Neural cell (in vitro differentiated cells): ENCODE measurements at regions not wholly inside any gene's neighbourhood (a gene's known extent, or its start where the extent isn't known, plus 50 kb on each side); places are given as distances from the start of the nearest gene placed in this dataset.
A peak's percentile ranks its signal among the peaks of the same experiment; 100 is the strongest.

Experiments used
- H2AFZ ChIP-seq: fragments of 200-600, 300-800 bp; sonication (generic), shearing (Covaris generic); 2 replicates; pipeline ENCODE4 v1.6.0; 2014; ENCODE audit warnings: low read depth, mild to moderate bottlenecking, antibody characterized with exemption, low read length, moderate library complexity
- H3F3A ChIP-seq: fragments of 200-600 bp; shearing (Covaris generic); 2 replicates; pipeline ENCODE4 v1.6.1; 2016; ENCODE audit warnings: mild to moderate bottlenecking, moderate library complexity, mixed read lengths, antibody characterized with exemption, low read length; ENCODE audit not compliant: insufficient read depth, poor library complexity, severe bottlenecking
- H3K27ac ChIP-seq: fragments of 200-600, 300-800 bp; sonication (generic), shearing (Covaris generic); 2 replicates; pipeline ENCODE4 v1.5.1; 2014; ENCODE audit warnings: mild to moderate bottlenecking, low read length, moderate library complexity
- H3K27me3 ChIP-seq: fragments of 300-800, 200-600 bp; sonication (generic), shearing (Covaris generic); 2 replicates; pipeline ENCODE4 v1.6.0; 2014; ENCODE audit warnings: mild to moderate bottlenecking, low read depth, low read length, moderate library complexity; ENCODE audit not compliant: insufficient read depth
- H3K36me3 ChIP-seq: fragments of 300-800, 200-600 bp; sonication (generic), shearing (Covaris generic); 2 replicates; pipeline ENCODE4 v1.5.1; 2014; ENCODE audit warnings: mild to moderate bottlenecking, antibody characterized with exemption, low read length, moderate library complexity; ENCODE audit not compliant: insufficient read depth
- H3K4me2 ChIP-seq: fragments of 300-800, 200-600 bp; sonication (generic), shearing (Covaris generic); 2 replicates; pipeline ENCODE4 v1.6.0; 2014; ENCODE audit warnings: mild to moderate bottlenecking, low read length
- H3K4me3 ChIP-seq: fragments of 300-800, 200-600 bp; sonication (generic), shearing (Covaris generic); 2 replicates; pipeline ENCODE4 v1.5.1; 2014; ENCODE audit warnings: mild to moderate bottlenecking, low read length, moderate library complexity
- H3K79me2 ChIP-seq: fragments of 200-600 bp; shearing (Covaris generic); replicated peaks from 2 replicates; pipeline ENCODE4 v1.6.0; 2014; ENCODE audit warnings: mild to moderate bottlenecking, low read length, moderate library complexity; ENCODE audit not compliant: insufficient read depth
- H3K9ac ChIP-seq: fragments of 300-800, 200-600 bp; sonication (generic), shearing (Covaris generic); 2 replicates; pipeline ENCODE4 v1.6.1; 2016; ENCODE audit warnings: mild to moderate bottlenecking, low read length, mixed read lengths
- H3K9me2 ChIP-seq: fragments of 200-600 bp; shearing (Covaris generic); 2 replicates; pipeline ENCODE4 v1.6.1; 2016; ENCODE audit warnings: mild to moderate bottlenecking, low read length, mixed read lengths; ENCODE audit not compliant: insufficient read depth
- H3K9me3 ChIP-seq: fragments of 200-600, 300-800 bp; sonication (generic), shearing (Covaris generic); 2 replicates; pipeline ENCODE4 v1.6.1; 2016; ENCODE audit warnings: mild to moderate bottlenecking, mixed run types, low read length, moderate library complexity, mixed read lengths
- H4K20me1 ChIP-seq: fragments of 200-600 bp; shearing (Covaris generic); 2 replicates; pipeline ENCODE4 v1.6.1; 2016; ENCODE audit warnings: mild to moderate bottlenecking, mixed run types; ENCODE audit not compliant: insufficient read depth
- EP300 ChIP-seq: fragments of 450-650 bp; conservative IDR thresholded peaks from 2 replicates; pipeline ENCODE4 v1.6.1; 2014; ENCODE audit warnings: antibody characterized with exemption, mild to moderate bottlenecking, moderate library complexity; ENCODE audit not compliant: poor library complexity, severe bottlenecking
- EZH2 ChIP-seq: fragments of 200-600, 300-800 bp; shearing (Covaris generic), sonication (generic); IDR thresholded peaks from 2 replicates; pipeline ENCODE4 v1.6.1; 2014; ENCODE audit warnings: antibody characterized with exemption, low read length, borderline replicate concordance, mild to moderate bottlenecking; ENCODE audit not compliant: insufficient read depth, poor library complexity, severe bottlenecking
- MXI1 ChIP-seq: fragments of 450-650 bp; conservative IDR thresholded peaks from 2 replicates; pipeline ENCODE4 v1.6.1; 2014; ENCODE audit warnings: antibody characterized with exemption, mild to moderate bottlenecking; ENCODE audit not compliant: poor library complexity, severe bottlenecking
- POLR2AphosphoS5 ChIP-seq: IDR thresholded peaks from 2 replicates; pipeline ENCODE4 v1.6.1; 2012
- RAD21 ChIP-seq: fragments of 450-650 bp; conservative IDR thresholded peaks from 2 replicates; pipeline ENCODE4 v1.6.1; 2014; ENCODE audit warnings: antibody characterized with exemption, mild to moderate bottlenecking, moderate library complexity
- TAF1 ChIP-seq: IDR thresholded peaks from 2 replicates; pipeline ENCODE4 v1.6.1; 2012; ENCODE audit warnings: low read depth
- TF ChIP-seq, protein P1 (sequence below): fragments of 450-650 bp; IDR thresholded peaks from 2 replicates; pipeline ENCODE4 v1.5.1; 2014; ENCODE audit warnings: antibody characterized with exemption, mild to moderate bottlenecking, moderate library complexity; ENCODE audit not compliant: poor library complexity, severe bottlenecking
- TF ChIP-seq, protein P2 (sequence below): IDR thresholded peaks from 2 replicates; pipeline ENCODE4 v1.6.1; 2012; ENCODE audit warnings: borderline replicate concordance

DNA sequence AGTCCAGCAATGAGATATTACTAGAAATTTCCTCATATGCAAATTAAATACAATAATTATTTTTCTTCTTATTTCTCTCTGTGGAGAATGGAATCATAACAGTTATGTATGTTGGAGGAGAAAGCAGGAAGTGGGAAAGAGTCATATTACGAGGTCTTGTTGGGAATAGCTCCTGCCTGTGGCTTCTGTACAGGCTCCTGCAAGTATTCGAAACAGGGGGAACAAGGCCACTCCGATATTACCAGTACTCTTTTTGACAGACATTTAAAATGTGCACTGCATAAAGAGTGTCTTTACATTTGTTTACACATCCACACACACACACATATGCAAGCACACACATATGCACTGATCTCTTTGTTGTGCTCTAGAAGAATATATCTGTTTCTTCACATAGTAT, 812.0 kb upstream of the ZNF608 start:
- Histone ChIP-seq H3K9ac (no peak overlapping the region), H3K4me2 (no peak overlapping the region), H3K79me2 (no peaks in the 10 kb centered on the region), H3K4me3 (no peak overlapping the region), H3K9me2 (no peaks in the 10 kb centered on the region), H3K27ac (peak overlapping the region; percentile 45), H3K9me3 (no peaks in the 10 kb centered on the region), H3F3A (no peaks in the 10 kb centered on the region), H4K20me1 (no peaks in the 10 kb centered on the region), H3K27me3 (no peaks in the 10 kb centered on the region), H3K36me3 (no peaks in the 10 kb centered on the region), H2AFZ (no peak overlapping the region)
- no peak for TF ChIP-seq EP300
- TF ChIP-seq, protein P1, sequence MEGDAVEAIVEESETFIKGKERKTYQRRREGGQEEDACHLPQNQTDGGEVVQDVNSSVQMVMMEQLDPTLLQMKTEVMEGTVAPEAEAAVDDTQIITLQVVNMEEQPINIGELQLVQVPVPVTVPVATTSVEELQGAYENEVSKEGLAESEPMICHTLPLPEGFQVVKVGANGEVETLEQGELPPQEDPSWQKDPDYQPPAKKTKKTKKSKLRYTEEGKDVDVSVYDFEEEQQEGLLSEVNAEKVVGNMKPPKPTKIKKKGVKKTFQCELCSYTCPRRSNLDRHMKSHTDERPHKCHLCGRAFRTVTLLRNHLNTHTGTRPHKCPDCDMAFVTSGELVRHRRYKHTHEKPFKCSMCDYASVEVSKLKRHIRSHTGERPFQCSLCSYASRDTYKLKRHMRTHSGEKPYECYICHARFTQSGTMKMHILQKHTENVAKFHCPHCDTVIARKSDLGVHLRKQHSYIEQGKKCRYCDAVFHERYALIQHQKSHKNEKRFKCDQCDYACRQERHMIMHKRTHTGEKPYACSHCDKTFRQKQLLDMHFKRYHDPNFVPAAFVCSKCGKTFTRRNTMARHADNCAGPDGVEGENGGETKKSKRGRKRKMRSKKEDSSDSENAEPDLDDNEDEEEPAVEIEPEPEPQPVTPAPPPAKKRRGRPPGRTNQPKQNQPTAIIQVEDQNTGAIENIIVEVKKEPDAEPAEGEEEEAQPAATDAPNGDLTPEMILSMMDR: no peak
- TF ChIP-seq RAD21: no peak
- TF ChIP-seq, protein P2, sequence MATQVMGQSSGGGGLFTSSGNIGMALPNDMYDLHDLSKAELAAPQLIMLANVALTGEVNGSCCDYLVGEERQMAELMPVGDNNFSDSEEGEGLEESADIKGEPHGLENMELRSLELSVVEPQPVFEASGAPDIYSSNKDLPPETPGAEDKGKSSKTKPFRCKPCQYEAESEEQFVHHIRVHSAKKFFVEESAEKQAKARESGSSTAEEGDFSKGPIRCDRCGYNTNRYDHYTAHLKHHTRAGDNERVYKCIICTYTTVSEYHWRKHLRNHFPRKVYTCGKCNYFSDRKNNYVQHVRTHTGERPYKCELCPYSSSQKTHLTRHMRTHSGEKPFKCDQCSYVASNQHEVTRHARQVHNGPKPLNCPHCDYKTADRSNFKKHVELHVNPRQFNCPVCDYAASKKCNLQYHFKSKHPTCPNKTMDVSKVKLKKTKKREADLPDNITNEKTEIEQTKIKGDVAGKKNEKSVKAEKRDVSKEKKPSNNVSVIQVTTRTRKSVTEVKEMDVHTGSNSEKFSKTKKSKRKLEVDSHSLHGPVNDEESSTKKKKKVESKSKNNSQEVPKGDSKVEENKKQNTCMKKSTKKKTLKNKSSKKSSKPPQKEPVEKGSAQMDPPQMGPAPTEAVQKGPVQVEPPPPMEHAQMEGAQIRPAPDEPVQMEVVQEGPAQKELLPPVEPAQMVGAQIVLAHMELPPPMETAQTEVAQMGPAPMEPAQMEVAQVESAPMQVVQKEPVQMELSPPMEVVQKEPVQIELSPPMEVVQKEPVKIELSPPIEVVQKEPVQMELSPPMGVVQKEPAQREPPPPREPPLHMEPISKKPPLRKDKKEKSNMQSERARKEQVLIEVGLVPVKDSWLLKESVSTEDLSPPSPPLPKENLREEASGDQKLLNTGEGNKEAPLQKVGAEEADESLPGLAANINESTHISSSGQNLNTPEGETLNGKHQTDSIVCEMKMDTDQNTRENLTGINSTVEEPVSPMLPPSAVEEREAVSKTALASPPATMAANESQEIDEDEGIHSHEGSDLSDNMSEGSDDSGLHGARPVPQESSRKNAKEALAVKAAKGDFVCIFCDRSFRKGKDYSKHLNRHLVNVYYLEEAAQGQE: no peak
- no peak for TF ChIP-seq POLR2AphosphoS5
- no peak for TF ChIP-seq MXI1
- no peak for TF ChIP-seq TAF1
- TF ChIP-seq EZH2: no peak

DNA sequence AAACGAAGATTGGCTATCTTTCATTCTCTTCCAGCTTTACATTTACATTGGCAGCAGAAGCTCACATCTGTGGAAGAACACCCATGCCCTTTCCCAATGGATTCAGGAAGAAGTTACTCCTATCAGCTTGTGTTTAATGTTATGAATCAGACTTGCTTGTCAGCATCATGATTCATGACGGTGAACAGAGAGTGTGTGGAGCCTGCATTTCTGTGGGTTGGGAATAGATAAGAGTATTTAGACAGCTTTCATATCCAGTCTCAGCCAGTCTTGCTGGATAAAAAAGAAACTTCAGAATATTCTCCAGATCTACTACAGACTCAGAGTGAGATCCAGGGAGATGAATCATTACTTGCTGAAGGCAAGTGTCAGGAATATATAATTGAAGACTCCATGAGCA, 812.9 kb upstream of the ZNF608 start:
- Histone ChIP-seq H3K9ac (no peak overlapping the region), H3K9me3 (no peaks in the 10 kb centered on the region), H3K4me2 (no peak overlapping the region), H3K36me3 (no peaks in the 10 kb centered on the region), H2AFZ (no peak overlapping the region), H4K20me1 (no peaks in the 10 kb centered on the region), H3F3A (no peaks in the 10 kb centered on the region), H3K27me3 (no peaks in the 10 kb centered on the region), H3K4me3 (no peak overlapping the region), H3K9me2 (no peaks in the 10 kb centered on the region), H3K27ac (peak overlapping the region; percentile 45), H3K79me2 (no peaks in the 10 kb centered on the region)
- no peak for TF ChIP-seq EZH2
- TF ChIP-seq, protein P2: peak; percentile 86
- no peak for TF ChIP-seq TAF1
- TF ChIP-seq RAD21: peak; percentile 22
- TF ChIP-seq POLR2AphosphoS5: peak; percentile 60
